ENCODE measurements at regions not wholly inside any gene's neighbourhood (a gene's known extent, or its start where the extent isn't known, plus 50 kb on each side); places are given as distances from the start of the nearest gene placed in this dataset.

DNA sequence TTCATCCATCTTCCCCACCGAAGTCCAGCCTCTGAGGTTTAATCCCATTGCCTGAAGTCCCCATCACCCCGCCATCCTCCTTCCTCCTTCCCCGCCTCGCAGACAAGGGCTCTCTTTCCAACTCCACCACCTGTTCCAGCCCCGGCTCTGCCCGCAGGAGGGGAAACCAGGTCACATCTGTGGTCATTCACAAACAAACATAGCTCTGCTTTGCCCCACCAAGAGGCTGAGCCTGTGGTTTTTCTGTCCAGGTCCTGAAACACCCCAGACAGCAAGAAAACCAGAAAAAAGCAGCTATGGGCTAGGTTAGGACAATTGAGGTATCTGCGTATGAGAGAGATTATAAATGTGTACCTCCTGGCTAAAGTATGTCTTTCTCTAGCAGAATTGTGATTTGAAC is 144.7 kb downstream of the GLI2 start:
- H3K27ac Mint-ChIP-seq = no peak overlapping the region
- DNase-seq (no peak), ATAC-seq (no peak)
- H3K4me3 Mint-ChIP-seq = no peak overlapping the region
- no peaks in the 10 kb centered on the region for H3K9me3 Mint-ChIP-seq
- POLR2A ChIA-PET = no interaction called here
- H3K4me1 Mint-ChIP-seq = no peaks in the 10 kb centered on the region
- H3K36me3 Mint-ChIP-seq = peaks cover 0 to 2% (median 0%) of the 10 kb centered on the region in 3 donors
- H3K27me3 Mint-ChIP-seq = peaks cover 1 to 44% (median 8%) of the 10 kb centered on the region in 5 donors

- POLR2A ChIA-PET = no interaction called here
These were observed 146.5 kb downstream of the GLI2 start for GRCh38 chr2:120881981-120882788.

DNA sequence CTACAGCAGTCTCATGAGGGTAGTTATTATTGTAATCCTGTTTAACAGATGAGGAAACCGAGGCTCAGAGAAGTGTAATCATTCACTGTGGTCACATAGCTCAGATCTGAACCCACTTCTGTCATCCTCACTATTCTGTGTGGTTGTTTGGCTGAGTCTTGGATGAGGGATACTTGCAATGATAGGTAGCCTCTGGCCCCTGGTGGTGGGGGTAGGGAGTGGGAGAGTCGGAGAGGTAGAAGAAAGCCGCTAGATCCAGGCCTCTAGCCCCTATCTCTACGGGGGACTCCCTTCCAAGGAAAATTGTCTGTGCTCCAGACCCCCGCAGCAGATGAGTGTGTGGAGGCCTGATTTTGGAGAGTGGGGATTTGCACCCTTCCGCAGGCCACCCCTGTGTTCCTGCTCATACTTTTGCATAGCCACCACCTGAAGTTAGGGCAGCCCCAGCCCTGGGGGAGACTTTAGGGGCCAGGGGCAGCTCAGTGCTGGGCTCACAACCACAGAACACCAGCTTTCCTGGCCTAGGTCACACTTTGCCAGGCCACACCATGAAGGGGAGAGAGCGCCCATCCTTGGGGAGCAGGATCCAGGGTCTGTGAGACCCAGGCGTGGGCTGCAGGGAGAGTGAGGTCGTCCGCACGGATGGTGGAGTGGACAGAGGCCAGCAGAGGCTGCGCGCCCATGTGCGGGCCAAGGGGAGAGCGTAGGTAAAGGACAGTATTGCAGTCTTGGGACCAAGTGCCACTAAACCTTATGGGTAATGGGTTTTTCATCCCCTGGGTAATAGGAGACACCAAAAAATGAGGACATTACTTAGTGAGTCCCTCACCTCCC is 148.2 kb downstream of the GLI2 start:
- no peaks in the 10 kb centered on the region for H3K9me3 Mint-ChIP-seq
- H3K4me3 Mint-ChIP-seq = no peak overlapping the region
- no peak for DNase-seq

More at GRCh38 chr2:120881981-120882788, 146.5 kb downstream of the GLI2 start:
- H3K27ac Mint-ChIP-seq = no peak overlapping the region
- H3K4me3 Mint-ChIP-seq = no peak overlapping the region
- H3K4me1 Mint-ChIP-seq = no peaks in the 10 kb centered on the region
- peaks cover 0 to 2% (median 0%) of the 10 kb centered on the region in 3 donors for H3K36me3 Mint-ChIP-seq
- peaks cover 1 to 44% (median 8%) of the 10 kb centered on the region in 5 donors for H3K27me3 Mint-ChIP-seq
- ATAC-seq = no peak
- H3K9me3 Mint-ChIP-seq = no peaks in the 10 kb centered on the region
- DNase-seq = no peak

DNA sequence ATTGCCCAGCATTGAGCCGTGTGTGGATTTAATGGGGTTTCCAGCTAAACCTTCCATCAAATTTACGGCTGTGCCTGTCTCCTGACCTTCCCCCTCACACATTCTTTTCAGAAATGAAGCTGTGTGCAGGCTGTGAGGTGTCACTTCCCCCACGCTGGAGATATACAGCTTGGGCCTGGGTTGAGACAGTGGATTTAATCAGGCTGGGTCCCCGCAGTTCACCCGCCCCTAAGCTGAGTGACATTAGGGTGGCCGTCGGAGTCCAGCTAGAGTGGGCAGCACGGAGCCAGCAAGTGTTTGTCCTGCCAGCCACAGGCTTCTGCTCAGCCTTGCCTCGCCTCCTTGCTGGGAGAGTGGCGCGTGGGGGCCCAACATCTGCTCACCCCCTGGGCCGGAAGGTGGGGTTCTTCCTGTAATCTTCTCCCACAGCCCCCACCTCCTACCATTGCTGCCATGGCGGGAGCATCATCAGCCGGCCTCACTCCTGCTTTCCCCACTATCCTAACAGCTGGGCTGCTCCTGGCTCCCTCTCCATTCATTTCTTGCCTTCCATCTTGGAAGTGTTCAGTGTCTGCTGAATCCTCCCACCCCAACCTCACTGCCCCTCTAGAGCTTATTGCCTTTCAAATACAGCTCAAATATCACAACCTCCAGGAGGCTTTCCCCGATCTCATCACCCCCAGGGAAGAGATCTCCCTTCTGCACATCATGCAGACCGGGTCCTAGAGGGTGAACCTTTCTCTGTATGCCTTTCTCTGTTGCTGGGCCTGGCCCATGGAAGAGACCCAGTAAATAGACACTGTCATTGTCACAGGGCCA is 149.0 kb downstream of the GLI2 start:
- peaks cover 0 to 2% (median 0%) of the 10 kb centered on the region in 3 donors for H3K36me3 Mint-ChIP-seq
- DNase-seq (no peak), ATAC-seq (no peak)
- H3K4me3 Mint-ChIP-seq = no peak overlapping the region
- H3K27ac Mint-ChIP-seq = no peak overlapping the region
- H3K27me3 Mint-ChIP-seq = peaks cover 0 to 23% (median 1%) of the 10 kb centered on the region in 5 donors
- peaks cover 0 to 3% (median 0%) of the 10 kb centered on the region in 9 donors for H3K9me3 Mint-ChIP-seq
- POLR2A ChIA-PET = no interaction called here
- no peaks in the 10 kb centered on the region for H3K4me1 Mint-ChIP-seq

More for the DNA sequence above, 148.2 kb downstream of the GLI2 start:
- Mint-ChIP-seq H3K4me1 (no peaks in the 10 kb centered on the region), H3K27ac (no peak overlapping the region), H3K36me3 (peaks cover 0 to 2% (median 0%) of the 10 kb centered on the region in 3 donors), H3K27me3 (peaks cover 1 to 32% (median 4%) of the 10 kb centered on the region in 5 donors)
- POLR2A ChIA-PET = no interaction called here
- ATAC-seq = no peak

- Mint-ChIP-seq H3K4me1 (no peaks in the 10 kb centered on the region), H3K9me3 (peaks cover 0 to 3% (median 0%) of the 10 kb centered on the region in 9 donors), H3K27ac (no peak overlapping the region), H3K4me3 (no peak overlapping the region), H3K27me3 (peaks cover 0 to 17% (median 1%) of the 10 kb centered on the region in 5 donors), H3K36me3 (peaks cover 0 to 2% (median 0%) of the 10 kb centered on the region in 3 donors)
- POLR2A ChIA-PET = no interaction called here
- ATAC-seq (no peak), DNase-seq (no peak)
These were observed 149.7 kb downstream of the GLI2 start for GRCh38 chr2:120885321-120885720.

DNA sequence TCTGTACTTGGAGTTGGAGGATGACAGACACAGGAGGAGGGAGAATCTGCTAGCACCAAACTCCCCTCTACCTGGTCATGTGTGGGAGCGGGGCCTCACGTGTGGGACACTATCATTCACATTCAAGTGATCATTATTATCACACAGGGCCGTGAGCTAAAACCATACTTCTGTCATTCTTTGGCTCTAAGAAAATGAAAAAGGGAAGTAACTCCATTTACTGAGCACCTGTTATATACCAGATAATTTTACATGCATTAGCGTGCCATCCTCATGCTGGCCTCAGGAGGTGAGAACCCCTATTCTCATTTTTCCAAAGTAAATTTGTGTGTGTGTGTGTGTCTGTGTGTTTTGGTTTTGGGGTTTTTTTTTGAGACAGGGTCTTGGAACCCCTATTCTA is 150.1 kb downstream of the GLI2 start:
- H3K27me3 Mint-ChIP-seq = peaks cover 0 to 13% (median 0%) of the 10 kb centered on the region in 5 donors
- H3K27ac Mint-ChIP-seq = no peak overlapping the region

DNA sequence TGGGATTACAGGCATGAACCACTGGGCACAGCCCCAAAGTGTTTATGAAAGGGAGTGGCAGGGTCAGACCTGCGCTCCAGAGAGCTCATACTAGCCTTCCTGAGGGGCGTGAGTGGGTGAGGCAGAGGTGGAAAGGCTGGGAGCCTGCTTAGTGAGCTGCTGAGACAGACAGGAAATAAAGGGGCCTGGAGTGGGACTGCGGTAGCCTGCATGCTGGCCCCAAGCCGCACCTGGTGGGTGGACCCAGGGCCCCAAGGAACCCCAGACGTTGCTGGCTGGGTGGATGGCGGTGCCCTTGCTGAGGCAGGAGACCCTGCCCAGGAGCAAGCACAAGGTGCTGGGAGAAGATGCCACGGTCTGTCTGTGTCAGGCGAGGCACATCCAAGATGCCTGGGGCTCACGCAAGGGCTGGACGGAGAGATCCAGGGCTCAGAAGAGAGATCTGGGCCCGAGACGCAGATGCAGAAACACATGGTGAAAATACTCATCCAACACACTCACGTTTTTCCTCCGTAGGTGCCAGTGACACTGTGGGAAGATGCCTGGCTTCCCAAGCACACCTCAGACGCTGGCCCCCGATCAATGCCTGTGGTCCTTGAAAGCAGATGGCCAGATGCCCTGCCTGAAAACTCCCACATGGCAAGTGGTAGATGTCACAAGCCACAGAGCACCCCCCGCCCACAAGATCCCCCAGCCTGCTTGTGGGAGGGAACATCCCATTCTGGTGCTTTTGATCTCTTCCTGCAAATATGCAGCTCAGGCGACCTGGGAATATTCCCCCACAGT is 151.1 kb downstream of the GLI2 start:
- POLR2A ChIA-PET = no interaction called here
- no peak for ATAC-seq
- DNase-seq = no peak
- peaks cover 0 to 16% (median 0%) of the 10 kb centered on the region in 5 donors for H3K27me3 Mint-ChIP-seq
- H3K36me3 Mint-ChIP-seq = peaks cover 0 to 2% (median 0%) of the 10 kb centered on the region in 3 donors
- H3K9me3 Mint-ChIP-seq = peaks cover 0 to 3% (median 0%) of the 10 kb centered on the region in 9 donors
- H3K4me1 Mint-ChIP-seq = no peaks in the 10 kb centered on the region
- no peak overlapping the region for H3K4me3 Mint-ChIP-seq
- no peak overlapping the region for H3K27ac Mint-ChIP-seq

More for the DNA sequence above, 150.1 kb downstream of the GLI2 start:
- ATAC-seq (no peak), DNase-seq (no peak)
- H3K4me3 Mint-ChIP-seq = no peak overlapping the region
- POLR2A ChIA-PET = no interaction called here
- H3K9me3 Mint-ChIP-seq = peaks cover 0 to 3% (median 0%) of the 10 kb centered on the region in 9 donors
- no peaks in the 10 kb centered on the region for H3K4me1 Mint-ChIP-seq
- peaks cover 0 to 2% (median 0%) of the 10 kb centered on the region in 3 donors for H3K36me3 Mint-ChIP-seq

DNA sequence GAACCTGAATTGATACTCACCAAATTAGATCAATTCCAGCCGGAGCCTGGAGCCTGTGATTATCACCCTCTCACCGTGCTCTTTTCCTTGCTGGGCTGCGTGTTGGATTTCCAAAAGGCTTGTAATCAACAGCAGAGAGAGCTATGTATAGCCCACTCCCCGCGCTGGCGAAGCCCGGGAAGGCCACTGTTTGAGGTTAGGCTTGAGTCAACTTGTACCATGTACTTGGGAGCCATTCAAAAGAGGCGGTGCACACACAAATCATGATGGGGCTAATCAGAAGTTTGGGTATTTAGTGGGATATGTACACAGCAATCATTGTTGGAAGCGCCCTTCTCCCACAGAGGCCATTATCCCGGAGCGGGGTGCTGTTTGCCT is 151.6 kb downstream of the GLI2 start:
- H3K4me3 Mint-ChIP-seq = no peak overlapping the region
- H3K4me1 Mint-ChIP-seq = no peaks in the 10 kb centered on the region
- no peak for DNase-seq
- H3K27me3 Mint-ChIP-seq = peaks cover 0 to 16% (median 0%) of the 10 kb centered on the region in 5 donors
- peaks cover 0 to 2% (median 0%) of the 10 kb centered on the region in 3 donors for H3K36me3 Mint-ChIP-seq
- peaks cover 0 to 3% (median 0%) of the 10 kb centered on the region in 9 donors for H3K9me3 Mint-ChIP-seq
- POLR2A ChIA-PET = no interaction called here
- ATAC-seq = no peak
- no peak overlapping the region for H3K27ac Mint-ChIP-seq

DNA sequence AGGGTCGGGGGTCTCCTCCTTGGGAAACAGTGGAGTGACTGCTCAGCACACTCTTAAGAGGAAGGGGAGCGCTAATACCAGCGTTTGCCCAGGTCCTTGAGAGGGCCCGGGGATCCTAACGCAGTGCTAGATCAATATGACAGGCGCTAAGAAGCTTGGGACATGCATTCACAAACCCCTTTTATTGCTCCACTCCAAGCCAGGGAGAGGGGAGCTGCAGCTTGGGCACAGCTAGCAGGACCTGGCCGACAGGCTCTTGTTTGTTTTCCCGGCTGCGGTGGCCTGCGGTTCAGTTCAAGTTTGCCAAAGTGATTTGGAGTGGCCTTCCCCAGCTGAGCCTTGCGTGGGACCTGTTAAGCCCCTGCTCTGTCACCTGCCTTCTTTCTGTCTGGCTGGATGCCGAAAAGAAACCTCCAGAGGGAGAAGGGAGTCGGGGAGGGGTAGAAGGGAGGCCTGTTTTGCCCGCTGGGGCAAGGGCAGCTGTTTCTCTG is 152.1 kb downstream of the GLI2 start:
- POLR2A ChIA-PET = no interaction called here
- H3K36me3 Mint-ChIP-seq = peaks cover 0 to 2% (median 0%) of the 10 kb centered on the region in 3 donors

DNA sequence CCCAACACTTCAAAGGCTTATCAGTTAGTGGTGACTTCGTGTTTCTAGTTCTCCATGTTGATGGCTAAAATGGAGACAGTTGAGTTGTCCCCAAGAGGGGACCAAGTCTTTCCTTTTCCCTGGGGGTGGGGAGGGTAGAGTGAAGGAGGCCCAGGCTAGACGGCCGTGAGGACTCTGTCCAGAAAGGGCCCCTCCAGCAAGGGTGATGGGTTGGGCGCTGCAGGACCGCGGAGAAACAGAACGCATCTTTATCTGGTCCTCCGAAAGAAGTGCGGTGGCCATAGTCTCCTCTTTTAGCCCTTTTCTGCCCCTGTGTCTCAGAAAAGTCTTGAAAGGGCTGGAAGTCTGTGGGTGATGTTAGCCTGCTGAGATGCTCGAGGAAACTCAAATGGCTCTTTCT is 153.2 kb downstream of the GLI2 start:
- Mint-ChIP-seq H3K9me3 (peaks cover 0 to 3% (median 0%) of the 10 kb centered on the region in 9 donors), H3K27ac (no peak overlapping the region), H3K4me3 (no peak overlapping the region), H3K4me1 (no peaks in the 10 kb centered on the region), H3K27me3 (peaks cover 0 to 16% (median 0%) of the 10 kb centered on the region in 5 donors), H3K36me3 (peaks cover 0 to 2% (median 0%) of the 10 kb centered on the region in 3 donors)
- POLR2A ChIA-PET = no interaction called here
- DNase-seq (no peak), ATAC-seq (no peak)

More for the DNA sequence above, 152.1 kb downstream of the GLI2 start:
- DNase-seq = no peak
- no peak overlapping the region for H3K4me3 Mint-ChIP-seq
- H3K4me1 Mint-ChIP-seq = no peaks in the 10 kb centered on the region
- ATAC-seq = no peak
- H3K27me3 Mint-ChIP-seq = peaks cover 0 to 16% (median 0%) of the 10 kb centered on the region in 5 donors
- H3K27ac Mint-ChIP-seq = no peak overlapping the region
- peaks cover 0 to 3% (median 0%) of the 10 kb centered on the region in 9 donors for H3K9me3 Mint-ChIP-seq

GRCh38 chr2:120889936-120890335 is 154.3 kb downstream of the GLI2 start:
- no peak overlapping the region for H3K27ac Mint-ChIP-seq
- POLR2A ChIA-PET = no interaction called here

More at GRCh38 chr2:120889936-120890335, 154.3 kb downstream of the GLI2 start:
- Mint-ChIP-seq H3K4me1 (no peaks in the 10 kb centered on the region), H3K27me3 (peaks cover 0 to 13% (median 0%) of the 10 kb centered on the region in 5 donors), H3K36me3 (no peaks in the 10 kb centered on the region), H3K4me3 (no peak overlapping the region), H3K9me3 (peaks cover 0 to 3% (median 0%) of the 10 kb centered on the region in 9 donors)
- ATAC-seq (no peak), DNase-seq (no peak)

All from naive thymus-derived CD8-positive, alpha-beta T cell (primary cell).